DLD1 (cell line): ENCODE measurements at regions not wholly inside any gene's neighbourhood (a gene's known extent, or its start where the extent isn't known, plus 50 kb on each side); places are given as distances from the start of the nearest gene placed in this dataset.

Experiments
- in situ Hi-C: cut with HindIII; loops from 2 replicates; pipeline ENCODE4 v1.10.0; 2017; ENCODE audit warnings: low sequenced_read_pairs

DNA sequence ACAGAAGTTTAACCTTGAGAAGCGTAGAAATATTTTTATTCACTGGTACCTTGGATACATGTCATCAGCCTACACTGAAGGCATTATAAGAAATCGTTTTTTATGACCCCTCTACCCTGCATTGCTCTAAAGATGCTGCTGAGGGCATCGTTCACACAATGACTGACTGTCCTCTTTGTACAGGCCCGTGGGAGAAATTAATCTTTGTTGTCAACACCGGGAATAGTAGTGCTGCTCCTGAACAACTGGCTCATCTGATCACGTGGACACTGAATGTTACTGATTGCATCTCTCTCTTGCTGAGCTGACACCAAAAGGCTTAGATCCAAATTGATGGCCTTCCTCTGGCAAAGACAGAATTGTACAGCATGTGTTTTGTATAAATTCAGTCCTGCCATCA, 157.1 kb upstream of the SMLR1 start:
- in situ Hi-C loops, result no loop called here

DNA sequence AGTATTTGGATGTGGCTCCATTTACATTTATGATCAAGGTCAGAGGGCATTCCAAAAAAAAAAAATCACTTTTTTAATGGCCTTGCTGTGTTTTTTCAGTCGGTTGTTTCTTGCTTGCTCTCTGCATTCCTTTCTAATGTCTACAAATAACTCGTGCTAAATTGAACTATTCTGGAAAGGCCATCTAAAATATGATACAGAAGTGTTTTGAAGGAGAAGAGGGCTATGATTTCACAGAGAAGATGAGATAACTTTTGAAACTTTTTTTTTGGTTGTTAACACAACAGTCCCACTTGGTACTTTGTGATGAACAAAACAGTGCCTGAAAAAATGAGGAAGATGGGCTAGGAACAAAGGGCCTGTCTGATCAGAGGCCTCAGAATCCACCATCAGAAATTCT, 156.1 kb upstream of the SMLR1 start:
- in situ Hi-C loops, result no loop called here

- in situ Hi-C loops, result no loop called here
Measured at GRCh38 chr6:130671577-130671976, 155.6 kb upstream of the SMLR1 start.

GRCh38 chr6:130672153-130672552, 155.1 kb upstream of the SMLR1 start:
- in situ Hi-C loops, result no loop called here

- in situ Hi-C loops, result no loop called here
Measured at GRCh38 chr6:130674604-130675003, 152.6 kb upstream of the SMLR1 start.

- in situ Hi-C loops, result no loop called here
Measured at GRCh38 chr6:130675072-130675471, 152.1 kb upstream of the SMLR1 start.

DNA sequence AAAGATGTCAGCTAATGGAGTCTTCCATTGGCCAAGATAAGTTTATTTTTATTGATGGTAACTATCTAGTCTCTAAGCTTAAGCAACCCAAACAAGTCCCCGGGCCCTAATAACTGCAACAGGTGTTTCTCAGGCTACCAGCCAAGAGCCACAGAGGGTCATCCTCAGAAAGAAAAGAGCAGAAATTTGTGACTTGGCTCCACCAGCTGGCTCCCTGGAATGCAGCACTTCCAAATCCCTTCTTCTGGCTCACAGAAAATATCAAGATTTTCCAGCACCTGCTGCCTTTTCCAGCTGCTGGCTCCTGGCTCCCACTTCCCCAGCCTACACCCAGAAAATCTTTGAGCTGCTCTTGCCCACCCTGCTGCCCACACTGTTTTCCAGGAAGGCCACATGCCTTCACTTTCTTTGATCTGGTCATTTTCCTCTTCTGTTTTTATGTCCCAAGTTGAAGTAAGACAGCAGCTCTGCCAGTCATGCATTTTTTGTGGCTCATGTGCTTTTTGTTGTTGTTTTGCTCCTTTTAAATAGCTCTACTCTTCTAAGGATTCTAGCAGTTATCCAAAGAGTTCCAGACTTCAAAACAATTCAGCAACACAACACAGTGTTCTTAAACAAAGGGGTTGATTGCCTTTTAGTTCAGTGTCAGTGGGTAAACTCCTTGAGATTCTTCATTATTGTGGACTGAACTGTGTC, 151.0 kb upstream of the SMLR1 start:
- in situ Hi-C loops, result no loop called here

- in situ Hi-C loops, result no loop called here
Measured at GRCh38 chr6:130676773-130677144, 150.4 kb upstream of the SMLR1 start.

DNA sequence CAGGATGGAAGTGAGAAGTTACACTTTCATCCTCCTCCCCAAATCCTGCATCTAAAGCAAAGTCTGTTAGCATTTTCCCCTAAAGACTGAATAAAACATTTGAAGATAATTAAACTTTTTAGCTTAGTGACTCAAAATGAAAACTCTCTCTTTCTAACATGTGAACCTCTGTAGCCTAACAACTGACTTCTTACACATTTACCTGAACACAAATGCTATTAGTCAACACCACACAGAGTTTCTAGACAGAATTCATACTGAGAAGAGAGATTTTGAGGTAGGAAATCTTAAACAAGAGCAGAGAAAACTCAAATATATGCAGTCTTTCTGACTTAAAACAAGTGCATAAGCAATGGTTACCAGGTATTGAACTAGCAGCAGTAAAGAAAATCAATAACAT, 149.9 kb upstream of the SMLR1 start:
- in situ Hi-C loops, result no loop called here

DNA sequence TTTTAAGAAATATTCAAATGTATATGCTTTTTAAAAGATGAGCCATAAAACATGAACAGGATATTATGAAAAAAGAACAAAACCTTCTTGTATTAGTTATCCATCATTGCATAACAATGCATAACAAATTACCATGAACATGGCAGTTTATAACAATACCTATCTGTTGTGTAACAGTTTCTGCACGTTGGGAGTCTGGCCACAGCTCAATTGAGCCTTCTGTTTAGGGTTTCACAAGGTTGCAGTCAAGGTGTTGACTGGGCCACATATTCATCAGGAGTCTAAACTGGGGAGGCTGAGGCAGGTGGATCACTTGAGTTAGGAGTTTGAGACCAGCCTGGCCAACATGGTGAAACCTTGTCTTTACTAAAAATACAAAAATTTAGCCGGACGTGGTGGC, 149.4 kb upstream of the SMLR1 start:
- in situ Hi-C loops, result no loop called here

- in situ Hi-C loops, result no loop called here
Measured at GRCh38 chr6:130679684-130680083, 147.5 kb upstream of the SMLR1 start.

DNA sequence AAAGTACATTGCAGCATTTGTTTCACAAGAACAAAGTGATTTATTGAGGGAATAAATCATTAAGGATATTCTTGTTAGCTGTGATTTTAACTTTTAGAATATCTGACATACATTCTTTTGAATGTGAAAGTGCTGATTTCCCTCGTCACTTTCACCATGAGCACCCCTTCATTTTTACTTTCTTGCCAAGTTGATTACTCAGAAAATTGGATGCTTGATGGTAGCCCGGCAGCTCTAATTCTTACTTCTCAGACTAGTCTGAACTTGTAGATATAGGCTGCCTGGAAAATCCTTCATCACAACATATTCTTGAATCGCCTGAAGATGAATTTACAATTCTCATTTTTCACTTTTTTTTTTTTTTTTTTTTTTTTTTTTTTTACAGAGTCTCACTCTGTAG, 147.1 kb upstream of the SMLR1 start:
- in situ Hi-C loops, result no loop called here

- in situ Hi-C loops, result no loop called here
Measured at GRCh38 chr6:130681028-130681427, 146.2 kb upstream of the SMLR1 start.

DNA sequence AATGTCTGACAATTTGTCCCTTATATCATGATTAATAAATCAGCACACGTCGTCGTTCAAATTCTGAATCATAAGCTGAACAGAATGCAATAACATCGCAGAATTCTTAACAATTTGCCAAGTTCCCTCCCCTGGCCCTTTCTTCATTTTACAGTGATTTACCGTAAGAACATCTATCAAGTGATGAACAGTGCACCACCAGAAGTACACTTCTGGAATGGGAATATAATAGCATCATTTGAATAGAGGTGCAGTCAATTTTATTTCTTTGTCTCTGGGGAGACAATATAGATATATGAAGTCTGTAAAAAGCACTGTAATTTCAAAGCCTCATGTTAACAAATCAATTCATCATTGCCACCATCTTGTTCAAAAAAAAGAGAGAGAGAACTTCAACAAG, 145.1 kb upstream of the SMLR1 start:
- in situ Hi-C loops, result no loop called here

GRCh38 chr6:130683761-130684517, 143.3 kb upstream of the SMLR1 start:
- in situ Hi-C loops, result no loop called here

DNA sequence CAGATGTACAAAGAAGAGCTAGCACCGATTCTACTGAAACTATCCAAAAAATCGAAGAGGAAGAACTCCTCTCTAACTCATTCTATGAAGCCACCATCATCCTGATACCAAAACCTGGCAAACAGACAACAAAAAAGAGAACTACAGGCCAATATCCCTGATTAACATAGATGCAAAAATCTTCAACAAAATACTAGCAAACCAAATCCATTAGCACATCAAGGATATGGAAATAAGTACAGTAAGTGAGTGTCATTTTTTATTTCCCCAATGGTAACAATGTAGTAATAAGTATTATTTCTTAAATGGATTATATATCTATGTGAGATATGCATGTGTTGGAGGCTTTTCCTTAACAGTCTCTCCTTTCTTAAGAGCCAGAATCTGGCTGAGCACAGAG, 134.5 kb upstream of the SMLR1 start:
- in situ Hi-C loops, result no loop called here

GRCh38 chr6:130693944-130694343, 133.3 kb upstream of the SMLR1 start:
- in situ Hi-C loops, result no loop called here

GRCh38 chr6:130694606-130695005, 132.6 kb upstream of the SMLR1 start:
- in situ Hi-C loops, result no loop called here

DNA sequence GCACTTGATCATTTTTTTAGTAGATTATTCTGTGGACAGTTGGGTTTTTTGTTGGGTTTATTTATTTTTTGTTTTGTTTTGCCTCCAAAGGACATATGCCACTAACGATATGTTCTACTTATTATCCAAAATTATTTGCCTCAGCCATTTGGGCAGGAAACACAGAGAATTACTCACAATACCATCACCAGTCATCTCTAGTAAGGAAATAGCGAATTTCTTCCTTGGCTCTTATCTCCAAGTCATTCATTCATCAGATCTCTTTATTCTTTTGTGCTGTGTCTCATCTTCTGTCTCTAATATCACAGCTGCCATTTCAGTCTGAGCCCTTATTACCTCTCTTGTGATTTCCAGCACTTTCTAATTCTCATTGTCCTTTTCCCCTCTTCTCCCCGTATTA, 130.4 kb upstream of the SMLR1 start:
- in situ Hi-C loops, result no loop called here

DNA sequence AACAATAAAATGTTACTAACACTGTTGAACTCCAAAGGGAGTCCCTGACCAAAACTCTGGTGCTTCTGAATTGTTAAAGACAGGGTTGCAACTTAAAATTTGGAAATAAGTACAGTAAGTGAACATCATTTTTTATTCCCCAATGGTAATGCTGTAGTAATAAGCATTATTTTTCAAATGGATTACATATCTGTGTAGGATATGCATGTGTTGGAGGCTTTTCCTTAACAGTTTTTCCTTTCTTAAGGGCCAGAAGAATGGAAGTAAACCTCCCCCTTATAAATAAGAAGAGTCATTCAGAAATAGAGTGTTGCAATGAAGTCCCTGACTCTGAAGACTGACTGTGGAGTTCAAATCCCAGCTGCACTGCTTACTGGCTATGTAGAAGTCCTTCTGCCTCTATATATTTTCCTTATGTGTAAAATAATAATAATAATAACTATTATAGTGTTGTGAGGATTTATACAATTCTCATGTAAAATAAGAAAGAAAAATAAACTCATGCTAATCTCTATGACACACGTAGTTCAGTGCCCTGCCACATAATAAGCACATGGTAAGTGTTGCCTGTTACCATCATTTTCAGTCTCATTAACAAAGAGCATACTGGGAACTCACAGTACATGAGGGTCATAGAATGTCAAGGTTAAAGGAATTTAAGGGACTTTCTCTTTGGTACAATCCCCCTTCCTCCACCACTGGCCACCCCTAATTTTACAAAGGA, 129.8 kb upstream of the SMLR1 start:
- in situ Hi-C loops, result no loop called here

DNA sequence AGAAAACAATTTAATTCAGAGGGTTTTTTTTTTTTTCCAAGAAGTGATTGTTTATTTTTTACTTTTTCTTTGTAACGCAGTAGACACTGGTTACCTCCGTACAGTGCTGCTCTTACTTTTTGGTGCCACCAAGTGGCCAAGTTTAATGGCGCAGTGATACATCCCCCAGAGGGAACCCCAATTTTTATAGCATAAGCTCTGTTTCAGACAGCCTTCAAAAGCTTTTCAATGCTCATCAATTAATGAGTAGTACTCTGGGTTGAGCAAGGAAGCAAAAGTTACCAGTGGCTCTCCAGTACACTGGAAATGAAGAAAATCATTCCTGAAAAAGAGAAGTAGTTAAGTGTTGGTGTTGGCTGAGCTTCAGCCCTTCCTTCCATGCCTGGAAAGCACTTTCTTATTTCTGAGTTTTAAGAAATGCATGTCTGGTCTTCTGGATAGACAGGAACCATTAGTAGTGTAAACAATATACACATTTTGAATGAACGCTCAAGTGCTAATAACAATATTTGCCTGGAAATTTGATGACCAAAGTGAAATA, 129.1 kb upstream of the SMLR1 start:
- in situ Hi-C loops, result no loop called here

DNA sequence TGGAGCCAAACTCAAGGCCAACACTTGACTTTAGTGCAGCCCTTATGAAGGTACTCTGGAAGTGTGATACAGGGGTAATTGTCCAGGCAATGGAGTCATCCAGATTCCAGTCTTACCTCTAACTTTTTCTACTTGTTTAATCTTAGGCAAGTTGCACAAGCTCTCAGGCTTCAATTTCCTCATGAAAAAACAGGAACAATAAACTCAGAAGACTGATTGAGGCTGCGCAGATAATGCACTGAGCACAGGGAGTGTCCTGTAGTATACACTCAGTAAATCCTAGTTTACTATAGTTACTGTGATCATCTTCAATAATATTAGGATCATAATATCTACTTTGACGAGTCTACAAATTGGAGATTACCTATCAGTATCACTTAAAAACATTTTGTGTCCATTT, 127.5 kb upstream of the SMLR1 start:
- in situ Hi-C loops, result no loop called here
